ENCODE measurements at regions not wholly inside any gene's neighbourhood (a gene's known extent, or its start where the extent isn't known, plus 50 kb on each side); places are given as distances from the start of the nearest gene placed in this dataset.

DNA sequence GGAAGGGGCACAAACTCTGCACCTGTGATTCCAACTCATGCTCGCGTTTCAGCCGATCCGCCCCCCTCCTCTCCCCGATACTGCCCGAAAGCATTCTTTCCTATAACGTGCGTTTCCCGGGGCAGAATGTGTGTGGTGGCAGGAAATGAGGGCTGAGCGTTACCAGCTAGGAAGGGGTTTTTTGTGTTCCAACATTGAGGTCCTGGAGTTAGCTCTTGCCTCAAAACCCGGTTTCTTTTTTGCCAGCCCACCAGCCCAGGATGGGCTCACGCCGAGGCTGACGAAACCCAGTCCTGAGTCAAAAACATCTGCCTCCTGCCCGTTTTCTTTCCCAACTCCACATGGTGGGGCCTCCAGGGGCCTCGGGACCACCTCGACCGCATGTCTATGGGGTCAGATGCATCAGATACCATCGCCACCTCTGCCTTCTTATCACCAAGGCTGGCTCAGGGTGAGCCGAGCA, 113.7 kb upstream of the COPS8 start:
- no peak for DNase-seq (ENCODE audit: low read depth)

DNA sequence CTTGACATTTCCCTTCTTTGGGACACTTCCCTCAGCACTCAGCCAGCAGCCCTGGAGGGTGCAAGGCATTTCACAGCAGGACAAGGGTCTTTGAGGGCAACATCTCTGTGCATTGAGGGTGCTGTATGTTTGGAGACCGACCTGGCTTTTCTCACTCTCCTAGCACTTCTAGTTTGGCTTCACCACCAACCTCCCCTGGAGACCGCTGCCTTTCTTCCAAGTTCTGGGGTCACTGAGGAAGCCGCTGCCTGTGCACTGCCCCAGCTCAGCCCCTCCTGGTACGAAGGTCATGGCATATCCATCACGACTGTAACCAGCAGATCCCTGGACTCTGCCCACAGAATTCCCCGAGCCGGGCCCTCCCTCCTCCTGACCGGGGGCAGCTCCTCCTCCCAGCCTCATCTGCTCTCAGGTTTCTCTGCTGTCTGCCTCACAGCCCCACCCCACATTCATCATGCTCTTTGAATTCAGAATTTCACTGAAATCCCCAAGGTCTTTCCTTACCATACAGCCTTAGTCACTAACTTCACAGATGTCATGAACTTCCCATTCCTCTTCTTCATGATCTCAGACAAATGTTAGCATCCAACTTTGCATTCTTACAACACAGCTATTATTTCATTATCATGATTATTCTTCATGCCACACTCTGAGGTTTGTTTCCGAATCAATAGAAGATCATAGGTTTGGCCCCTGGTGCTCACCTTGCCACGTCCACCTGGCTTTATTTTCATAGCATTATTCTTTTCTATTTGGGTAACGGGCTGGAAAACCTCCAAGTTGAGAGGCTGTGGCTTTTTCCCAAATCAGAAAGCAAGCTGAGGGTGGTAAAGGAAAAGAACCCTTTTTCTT, 113.0 kb upstream of the COPS8 start:
- no peak for DNase-seq (ENCODE audit: low read depth)

DNA sequence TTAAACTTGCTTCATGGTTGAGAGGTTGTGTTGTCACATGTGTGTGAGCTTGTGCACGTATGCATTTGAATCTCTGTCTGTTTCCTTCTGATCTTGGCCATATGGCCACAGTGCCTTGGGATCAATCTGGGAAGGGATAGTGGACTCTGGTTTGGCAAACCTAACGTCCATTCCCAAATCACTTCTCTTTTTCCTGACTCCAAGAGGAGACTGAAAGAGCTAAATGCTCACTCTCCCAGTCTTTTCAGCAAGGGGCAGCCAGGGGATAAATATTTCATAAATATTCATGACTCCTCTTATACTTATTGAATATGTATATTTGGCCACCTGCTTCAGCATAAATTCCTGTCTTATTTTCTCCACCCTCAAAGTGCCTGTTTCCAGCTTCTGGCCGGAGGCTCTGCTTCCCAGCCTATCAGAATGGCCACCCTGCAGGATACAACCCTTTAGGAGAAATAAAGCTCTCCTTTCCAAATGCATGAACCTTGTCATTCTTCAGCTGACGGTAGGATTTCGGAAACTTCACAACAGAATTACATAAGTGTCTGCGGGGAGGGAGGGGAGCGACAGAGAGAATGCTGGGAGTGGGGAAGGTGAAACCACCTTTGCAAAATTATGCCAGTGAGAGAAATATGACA, 112.2 kb upstream of the COPS8 start:
- no peak for DNase-seq (ENCODE audit: low read depth)

DNA sequence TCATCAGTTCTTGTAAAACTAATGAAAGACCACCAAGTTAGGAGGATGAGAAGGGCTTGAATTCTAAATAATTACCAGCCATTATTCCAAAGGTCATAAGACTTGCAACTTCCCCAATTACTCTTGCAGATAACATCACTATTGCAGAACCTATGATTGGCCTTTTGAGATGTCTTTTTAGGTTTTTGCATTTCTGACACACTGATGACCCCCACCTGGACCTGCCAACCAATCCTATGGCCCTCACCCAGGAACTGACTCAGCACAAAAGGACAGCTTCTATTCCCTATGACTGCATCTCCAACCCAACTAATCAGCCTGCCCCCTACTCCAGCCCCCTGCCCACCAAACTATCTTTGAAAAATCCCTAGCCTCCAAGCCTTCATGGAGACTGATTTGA, 111.5 kb upstream of the COPS8 start:
- no peak for DNase-seq (ENCODE audit: low read depth)

DNA sequence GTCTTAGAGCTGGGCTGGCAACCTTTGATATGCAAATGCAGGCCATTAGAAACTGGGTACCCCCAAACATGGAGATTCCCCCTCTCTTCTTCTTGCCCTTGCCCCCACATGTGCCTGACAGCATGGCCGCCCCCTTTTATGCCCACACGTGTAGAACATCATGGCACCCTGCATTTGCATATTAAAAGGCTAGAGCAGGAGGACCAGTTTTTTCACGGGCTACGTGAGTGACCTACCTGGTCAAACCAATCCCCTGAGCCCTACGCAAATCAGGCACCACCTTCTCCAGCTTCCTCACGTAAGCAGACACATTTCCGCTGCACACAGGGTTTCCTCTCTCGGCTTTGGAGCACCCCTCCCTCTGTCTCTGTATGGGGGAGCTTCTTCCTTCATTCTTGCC, 110.9 kb upstream of the COPS8 start:
- DNase-seq (ENCODE audit: low read depth), result no peak

DNA sequence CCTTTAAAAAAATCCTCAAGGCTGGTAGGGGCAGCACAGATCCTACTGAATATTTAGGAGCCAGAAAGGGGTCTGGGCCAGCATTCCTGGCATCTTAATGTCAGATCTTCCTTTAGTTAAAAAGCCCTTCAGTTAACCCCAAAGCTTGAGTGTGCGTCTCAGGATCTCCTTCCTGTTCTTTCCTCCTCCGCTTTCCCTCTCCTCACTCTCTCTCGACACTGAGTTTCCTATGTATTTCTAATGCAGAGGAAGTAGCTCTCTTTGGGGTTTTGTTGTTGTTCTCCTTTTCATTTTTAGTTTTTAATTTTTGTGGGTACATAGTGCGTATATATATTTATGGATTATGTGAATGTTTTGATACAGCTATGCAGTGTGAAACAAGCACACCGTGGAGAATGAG, 109.9 kb upstream of the COPS8 start:
- DNase-seq (ENCODE audit: low read depth), result no peak

DNA sequence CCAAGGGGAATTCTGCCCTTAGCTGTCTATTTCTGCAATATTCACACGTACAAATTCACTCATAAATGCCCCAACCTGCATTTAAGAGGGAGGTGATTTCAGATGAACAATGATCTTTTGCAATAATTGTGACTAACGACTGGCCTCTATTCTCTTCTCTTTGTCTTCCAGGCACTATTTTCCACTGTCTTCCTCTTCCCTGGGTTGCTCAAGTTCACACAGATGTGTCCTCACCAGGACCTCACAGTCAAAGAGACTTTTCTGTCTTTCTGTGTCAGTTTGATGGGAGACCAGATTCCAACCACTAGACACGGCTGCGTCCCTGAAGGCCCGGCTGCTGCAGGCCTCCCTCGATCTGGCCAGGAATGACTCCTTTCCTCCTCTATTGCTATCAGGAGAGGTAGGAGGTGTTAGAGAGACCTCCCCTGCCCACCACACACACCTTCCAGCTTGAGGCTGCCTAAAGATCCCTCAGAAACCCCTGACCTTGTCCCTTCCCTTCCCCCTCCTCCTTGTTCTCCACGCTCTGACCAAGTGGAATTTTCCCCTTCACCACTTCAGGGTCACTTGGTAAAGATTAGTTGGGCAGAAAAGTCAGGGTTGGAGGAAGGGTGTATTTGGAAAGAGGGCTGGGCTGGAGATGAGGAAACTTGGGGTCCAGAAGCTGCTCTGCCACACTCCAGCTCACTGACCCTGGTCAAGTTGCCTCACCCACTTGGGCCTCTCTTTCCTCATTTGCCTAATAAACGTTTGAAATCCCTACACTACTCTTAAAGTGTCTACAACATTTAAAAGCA, 109.2 kb upstream of the COPS8 start:
- DNase-seq (ENCODE audit: low read depth), result no peak

DNA sequence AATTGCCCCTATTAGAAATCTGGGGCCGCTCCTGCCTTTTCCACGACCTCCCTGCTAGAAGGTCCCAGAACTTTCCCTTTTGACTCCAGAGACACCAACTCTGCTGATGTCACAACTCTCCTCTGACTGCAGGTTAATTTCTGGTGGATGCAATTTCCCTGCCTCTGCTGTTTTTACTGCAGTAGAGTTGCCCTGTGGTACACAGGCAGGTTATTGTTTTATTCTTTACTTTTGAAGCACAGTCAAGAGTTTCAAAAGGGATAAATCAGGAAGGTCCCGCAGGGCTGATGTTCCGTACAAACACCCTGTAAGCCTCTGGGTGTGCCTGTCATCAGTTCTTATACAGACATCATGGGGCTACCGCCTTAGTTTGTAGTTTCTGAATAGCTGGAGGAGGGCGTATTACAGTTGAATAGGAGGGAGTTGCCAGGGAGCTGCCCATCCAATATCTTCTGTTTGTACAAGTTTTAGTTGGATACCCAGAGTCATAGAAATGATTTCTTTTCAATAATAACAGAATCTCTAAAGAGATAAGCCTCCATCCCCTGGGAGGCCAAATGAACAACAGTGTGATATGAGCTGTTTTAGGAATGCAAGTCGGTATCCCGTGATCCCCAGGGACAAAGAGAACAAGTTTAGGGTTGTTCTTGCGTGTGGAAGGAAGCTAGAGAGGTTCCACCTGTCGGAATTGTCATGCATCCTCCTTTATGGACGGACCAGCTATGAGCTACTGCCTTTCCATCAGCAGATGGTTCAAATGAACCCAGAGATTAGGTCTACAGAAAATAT, 108.4 kb upstream of the COPS8 start:
- no peak for DNase-seq (ENCODE audit: low read depth)

DNA sequence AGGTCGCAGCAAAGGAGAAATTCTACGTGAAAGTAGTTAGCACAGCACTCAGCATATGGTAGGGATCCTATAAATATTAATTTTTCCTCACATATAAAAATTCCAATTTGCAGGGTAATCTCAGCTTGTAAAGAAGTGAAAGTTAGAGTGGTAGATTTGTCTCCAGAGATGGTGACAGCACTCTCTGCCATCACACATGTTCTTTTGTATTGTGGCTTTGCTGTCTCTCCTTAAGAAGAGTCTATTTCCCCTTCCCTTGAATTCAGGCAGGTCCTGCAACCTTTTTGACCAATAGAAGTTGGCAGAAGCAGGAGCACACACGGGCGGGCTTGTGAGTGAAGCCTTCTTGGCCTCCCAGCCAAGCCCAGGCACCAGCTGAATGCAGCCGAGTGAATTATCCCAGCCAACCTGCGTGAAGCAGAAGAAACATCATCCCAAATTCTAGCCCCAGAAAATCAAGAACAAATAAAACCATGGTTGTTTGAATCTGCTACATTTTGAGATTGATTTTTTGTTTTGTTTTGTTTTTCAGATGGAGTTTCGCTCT, 107.8 kb upstream of the COPS8 start:
- no peak for DNase-seq (ENCODE audit: low read depth)

DNA sequence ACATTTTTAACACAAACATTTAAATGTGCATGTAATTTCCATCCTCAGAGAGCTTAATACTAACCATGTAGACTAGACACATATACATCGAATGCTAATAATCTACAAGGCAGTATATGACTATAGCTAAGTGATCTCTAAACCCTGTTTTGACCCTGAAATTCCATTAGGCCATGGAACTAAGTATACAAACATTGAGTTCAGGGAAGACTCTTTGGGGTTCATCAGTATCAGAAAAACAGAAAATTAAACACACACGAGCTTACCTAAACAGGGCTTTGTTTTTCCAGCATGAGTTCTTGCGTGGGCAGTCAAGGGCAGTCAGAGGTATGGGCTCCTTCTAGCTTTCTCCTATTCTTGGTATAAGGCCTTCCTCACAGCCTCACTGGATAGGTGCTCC, 106.0 kb upstream of the COPS8 start:
- DNase-seq (ENCODE audit: low read depth), result no peak

DNA sequence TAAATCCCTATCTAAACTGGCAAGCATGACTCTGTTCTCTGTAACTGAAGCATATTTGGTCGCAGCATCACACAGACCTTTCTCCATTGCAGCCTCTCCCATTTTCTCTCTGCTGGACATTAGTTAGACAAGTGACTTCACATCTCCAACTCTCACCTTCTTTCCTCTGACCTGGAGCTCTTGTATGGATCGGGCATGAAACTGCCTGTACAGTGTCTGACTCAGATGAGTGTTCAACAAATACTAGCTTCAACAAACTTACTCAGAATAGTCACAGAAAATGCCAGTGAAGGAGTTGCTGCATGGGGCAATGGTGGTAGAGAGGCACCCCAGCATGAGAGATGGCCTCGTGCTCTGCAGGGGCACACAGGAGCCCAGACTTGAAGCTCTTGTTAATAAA, 104.7 kb upstream of the COPS8 start:
- no peak for DNase-seq (ENCODE audit: low read depth)

DNA sequence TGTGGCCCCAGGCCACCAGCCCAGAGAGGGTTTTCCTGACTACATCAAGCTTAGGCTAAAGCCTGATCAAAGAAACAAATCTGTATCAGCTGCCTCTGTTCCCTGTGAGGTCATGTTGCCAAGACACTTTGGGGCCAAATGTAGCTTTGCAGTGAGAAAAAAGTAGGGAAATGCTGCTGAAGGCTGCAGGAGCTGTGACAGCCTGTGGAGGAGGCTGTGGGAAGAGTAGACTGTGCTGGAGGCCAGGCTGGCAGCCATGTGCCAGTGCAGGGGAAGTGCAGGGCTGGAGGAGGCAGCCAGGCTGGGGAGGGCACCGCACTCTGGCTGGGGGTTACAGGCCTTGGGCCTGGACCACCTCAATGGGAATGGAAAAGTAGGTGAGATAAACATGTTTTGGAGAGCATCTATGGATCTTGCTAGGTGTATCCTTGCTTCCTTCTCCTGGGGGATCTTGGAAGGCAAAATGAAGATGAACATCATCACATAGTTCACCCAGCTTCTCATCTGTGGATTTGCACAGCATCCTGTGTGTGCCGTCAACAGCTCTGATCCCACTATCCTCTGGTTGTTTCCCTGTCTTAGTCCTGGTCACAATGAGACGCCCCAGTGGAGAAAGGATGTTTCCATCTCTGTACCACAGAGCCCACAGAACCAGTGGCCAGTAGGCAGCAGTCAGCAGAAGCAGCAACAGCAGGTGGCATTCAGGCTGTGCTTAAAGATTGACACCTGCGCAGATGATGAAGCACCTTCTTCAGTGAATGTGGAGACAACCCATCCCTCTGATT, 103.8 kb upstream of the COPS8 start:
- no peak for DNase-seq (ENCODE audit: low read depth)

DNA sequence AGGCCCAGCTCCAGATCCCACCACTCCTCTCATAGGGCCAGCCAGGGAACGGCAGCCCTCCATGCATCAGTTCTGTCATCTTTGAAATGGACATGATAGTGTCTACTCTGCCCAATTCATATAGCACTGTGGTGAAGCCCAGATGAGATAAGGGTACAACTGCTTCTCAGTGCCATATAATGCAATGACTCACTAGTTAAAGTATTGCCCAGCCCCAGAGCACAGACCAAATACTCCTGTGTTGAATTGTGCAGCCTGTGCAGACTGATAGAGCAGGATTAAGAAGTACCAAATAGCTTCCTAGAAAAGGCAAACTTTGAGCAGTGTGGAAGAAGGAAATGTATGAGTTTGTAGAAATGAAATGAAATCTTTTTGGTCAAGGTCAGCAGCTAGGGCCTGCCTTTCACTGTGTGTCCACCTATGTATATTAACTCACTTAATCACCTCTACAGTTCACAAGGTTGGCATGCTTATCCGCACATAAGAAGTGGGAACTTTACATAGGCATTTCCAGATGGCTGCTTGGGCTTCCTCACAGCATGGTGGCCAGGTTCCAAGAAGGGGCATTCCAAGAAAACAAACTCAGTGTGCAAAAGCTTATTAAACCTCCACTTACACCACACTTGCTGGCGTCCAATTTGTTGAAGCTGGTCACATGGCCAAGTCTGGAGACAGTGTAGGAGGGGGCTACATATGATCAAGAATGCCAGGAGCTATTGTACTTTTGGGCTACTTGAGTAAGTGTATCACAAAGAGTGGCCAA, 102.8 kb upstream of the COPS8 start:
- no peak for DNase-seq (ENCODE audit: low read depth)

DNA sequence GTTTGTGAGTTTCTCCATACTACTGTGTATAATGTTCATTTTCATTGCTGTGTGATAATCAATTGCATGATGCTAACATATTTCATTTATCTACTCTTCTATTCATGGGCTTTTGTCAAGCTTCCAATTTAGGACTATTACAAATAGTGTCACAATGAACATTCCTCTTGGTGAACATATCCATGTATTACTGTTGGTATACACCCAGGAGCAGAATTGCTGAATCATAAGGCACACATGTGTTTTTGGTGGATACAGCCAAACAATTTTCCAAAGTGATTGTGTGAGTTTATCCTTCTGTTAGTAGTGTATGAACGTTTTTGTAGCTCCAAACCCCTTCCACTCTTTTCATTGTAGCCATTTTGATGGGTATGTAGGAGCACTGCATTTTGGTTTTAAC, 101.6 kb upstream of the COPS8 start:
- DNase-seq (ENCODE audit: low read depth), result no peak

DNA sequence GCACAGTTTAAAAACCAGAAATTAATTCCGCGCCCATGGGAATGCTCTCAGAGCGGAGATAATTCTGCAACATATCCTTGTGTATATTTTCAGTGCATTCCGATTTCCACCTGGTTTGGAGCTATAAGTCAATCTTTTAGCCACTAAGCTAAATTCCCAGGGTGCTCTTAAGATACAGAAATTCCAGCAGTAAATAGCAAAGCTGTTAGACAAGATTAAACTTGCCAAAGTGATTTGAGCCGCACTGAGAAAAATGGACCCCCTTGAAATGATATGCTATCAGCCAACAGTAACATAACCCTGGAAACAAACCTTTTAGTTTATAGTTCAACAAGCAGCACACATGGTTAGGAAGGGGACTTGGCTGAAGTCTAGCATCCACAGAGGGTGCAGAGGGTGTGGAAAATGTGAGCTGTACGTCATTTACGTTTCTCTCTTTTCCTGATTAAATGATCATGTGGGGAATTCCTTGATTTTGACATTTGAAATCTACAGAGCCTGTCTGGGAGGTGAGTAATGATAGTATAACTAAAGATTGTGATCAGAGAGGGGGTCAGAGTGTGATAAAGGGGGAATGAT, 99.8 kb upstream of the COPS8 start:
- no peak for DNase-seq (ENCODE audit: low read depth)

DNA sequence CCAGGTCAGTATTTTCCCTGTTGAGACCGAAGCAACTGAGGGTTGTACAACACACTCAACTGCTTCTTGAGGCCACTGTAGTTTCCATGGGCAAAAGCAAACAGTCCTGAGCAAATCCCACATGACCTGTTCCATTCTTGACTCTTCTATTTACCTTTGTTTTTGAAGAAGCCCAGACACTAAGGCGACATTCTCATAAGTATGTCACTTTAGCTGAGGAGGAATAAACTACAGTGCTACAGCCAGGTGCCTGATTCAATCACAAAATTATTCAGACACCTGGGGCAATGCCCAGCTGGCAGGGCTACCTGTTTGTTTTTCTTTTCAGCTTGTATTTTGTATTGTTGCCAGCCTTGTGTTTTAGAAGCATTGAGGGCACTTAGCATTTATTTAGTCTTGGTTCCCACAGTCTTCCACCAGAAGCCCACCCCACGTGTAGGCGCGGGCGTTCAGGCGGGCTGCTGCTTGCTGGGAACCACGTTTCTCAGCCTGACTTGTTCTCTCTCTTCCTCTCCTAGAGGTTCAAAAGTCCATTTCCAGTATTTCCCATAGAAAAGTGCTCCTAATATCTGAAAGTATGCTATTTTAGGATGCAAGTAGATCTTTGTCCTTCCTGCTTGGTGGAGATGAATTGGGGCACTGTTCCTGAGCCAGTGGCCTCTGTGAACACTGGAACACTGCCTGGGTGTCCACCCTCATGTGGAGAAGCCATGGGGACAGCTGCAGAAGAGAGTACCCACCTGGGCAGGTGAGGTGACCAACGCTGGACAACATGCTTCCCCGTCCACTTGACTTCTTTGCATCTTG, 99.0 kb upstream of the COPS8 start:
- DNase-seq (ENCODE audit: low read depth), result no peak

DNA sequence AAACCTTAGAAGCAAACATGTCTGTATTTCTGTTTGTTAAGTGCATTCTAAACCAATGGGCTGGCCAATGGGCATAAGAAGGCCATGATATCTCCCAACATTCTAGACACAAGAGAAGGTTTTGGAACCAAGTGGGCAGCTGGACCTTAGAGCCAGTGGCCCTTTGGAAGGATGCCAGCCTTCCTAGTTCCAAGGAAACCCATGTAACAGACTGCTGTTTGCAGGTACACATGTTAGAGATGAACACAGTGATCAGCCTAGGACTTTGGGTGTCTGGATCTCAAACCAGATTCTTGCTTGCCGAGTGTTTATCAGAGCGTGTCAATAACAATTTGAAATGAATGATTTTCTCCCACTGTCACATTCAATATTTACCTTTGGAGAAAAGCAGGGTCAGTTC, 97.5 kb upstream of the COPS8 start:
- no peak for DNase-seq (ENCODE audit: low read depth)

DNA sequence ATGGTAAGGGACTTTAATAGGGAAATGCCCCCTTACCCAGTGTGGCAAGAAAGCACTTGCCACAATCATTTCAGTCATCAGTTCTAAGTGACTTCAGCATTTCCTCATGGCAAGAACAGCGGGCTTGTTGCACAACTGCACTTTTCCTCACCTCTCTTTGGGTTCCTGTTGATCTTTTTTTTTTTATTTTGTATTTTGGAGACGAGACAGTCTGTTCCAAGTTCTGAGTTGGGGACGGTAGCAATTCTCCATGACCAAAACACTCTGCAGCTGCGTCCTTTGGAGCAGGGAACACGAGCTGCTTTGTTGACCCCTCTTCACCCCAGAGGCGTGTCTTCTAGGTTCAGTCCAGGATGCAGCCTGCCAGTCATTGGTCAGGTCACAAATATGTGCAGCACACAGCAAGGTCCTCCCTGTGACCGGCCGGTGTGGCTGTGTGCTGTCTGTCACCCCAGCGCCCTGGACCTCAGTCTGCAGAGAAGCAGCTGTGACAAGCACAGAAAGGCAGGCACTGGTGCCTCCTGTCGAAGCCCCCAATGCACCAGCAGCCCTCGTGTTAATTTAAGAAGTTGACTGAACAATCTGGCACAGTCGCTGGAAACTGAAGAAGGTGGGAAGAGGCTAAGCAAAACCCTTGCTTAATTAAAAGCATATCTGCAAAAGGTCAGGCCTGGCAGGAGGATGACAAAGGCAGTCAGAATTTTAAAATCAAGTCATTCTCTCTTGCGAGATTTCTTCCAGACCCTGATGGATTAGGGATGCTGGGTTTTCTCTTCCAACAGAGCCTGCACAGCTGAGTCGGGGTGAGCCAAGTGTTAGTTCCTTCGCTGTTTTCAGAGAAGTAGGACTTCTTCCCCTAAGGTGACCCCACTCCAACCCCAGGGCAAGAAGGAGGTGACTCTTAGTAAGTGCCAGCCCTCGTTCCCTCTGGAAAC, 96.7 kb upstream of the COPS8 start:
- DNase-seq (ENCODE audit: low read depth), result no peak
